WTC11 (cell line): ENCODE measurements at regions not wholly inside any gene's neighbourhood (a gene's known extent, or its start where the extent isn't known, plus 50 kb on each side); places are given as distances from the start of the nearest gene placed in this dataset.

Experiments used
- ATAC-seq: fragments of 200-7000 bp; cut with Tn5 transposase; 2 replicates; pipeline ENCODE4 v1.10.0; 2021; ENCODE audit warnings: mild to moderate bottlenecking, moderate library complexity
- CTCF ChIA-PET: fragments of 300-600 bp; sonication (Branson Sonifier 250); formaldehyde crosslinking; loops from one replicate; lab custom pipeline; 2021; ENCODE audit warnings: antibody characterized with exemption; lab: Charles Lee
- POLR2A ChIA-PET: fragments of 350-600 bp; sonication (Branson Sonifier 250); formaldehyde crosslinking; loops from one replicate; lab custom pipeline; 2021; ENCODE audit warnings: antibody characterized with exemption; lab: Charles Lee
- DNase-seq: peaks from one replicate; pipeline ENCODE4 v3.0.0; 2021; ENCODE audit warnings: low spot score
- H3K27ac Mint-ChIP-seq: 2 replicates; pipeline ENCODE4 v1.8.0; 2021; ENCODE audit warnings: mixed read lengths
- H3K27me3 Mint-ChIP-seq: 2 replicates; pipeline ENCODE4 v1.8.0; 2021; ENCODE audit warnings: low read depth, mild to moderate bottlenecking, moderate library complexity, mixed read lengths
- H3K36me3 Mint-ChIP-seq: 2 replicates; pipeline ENCODE4 v1.8.0; 2021; ENCODE audit warnings: mixed read lengths
- H3K4me1 Mint-ChIP-seq: 2 replicates; pipeline ENCODE4 v1.8.0; 2022; ENCODE audit warnings: mixed read lengths
- H3K4me3 Mint-ChIP-seq: 2 replicates; pipeline ENCODE4 v1.8.0; 2021; ENCODE audit warnings: mild to moderate bottlenecking, moderate library complexity, mixed read lengths
- H3K9me3 Mint-ChIP-seq: 2 replicates; pipeline ENCODE4 v1.8.0; 2021; ENCODE audit warnings: mixed read lengths
- AFF4 ChIP-seq: sonication (generic); formaldehyde crosslinking; IDR thresholded peaks from 2 replicates; pipeline ENCODE4 v1.8.1; 2023; ENCODE audit warnings: mild to moderate bottlenecking, missing genetic modification reagents, borderline replicate concordance
- ARID4B ChIP-seq: sonication (generic); formaldehyde crosslinking; IDR thresholded peaks from 2 replicates; pipeline ENCODE4 v1.8.0; 2023; ENCODE audit warnings: missing genetic modification reagents, mild to moderate bottlenecking, borderline replicate concordance
- ATF2 ChIP-seq: sonication (generic); formaldehyde crosslinking; IDR thresholded peaks from 2 replicates; pipeline ENCODE4 v1.8.1; 2022; ENCODE audit warnings: low read depth, missing genetic modification reagents, borderline replicate concordance
- CTCF ChIP-seq: fragments of 200-600 bp; IDR thresholded peaks from 2 replicates; pipeline ENCODE4 v1.8.0; 2022; ENCODE audit warnings: antibody characterized with exemption
- GRHL2 ChIP-seq: fragments of 250-450 bp; sonication (Bioruptor Pico); IDR thresholded peaks from 2 replicates; pipeline ENCODE4 v1.8.0; 2022; ENCODE audit warnings: mild to moderate bottlenecking, moderate library complexity; ENCODE audit not compliant: insufficient replicate concordance, severe bottlenecking
- JAZF1 ChIP-seq: fragments of 250-450 bp; sonication (Bioruptor Pico); IDR thresholded peaks from 2 replicates; pipeline ENCODE4 v1.9.0; 2021; ENCODE audit warnings: moderate library complexity, mild to moderate bottlenecking, inconsistent platforms
- KAT7 ChIP-seq: sonication (generic); formaldehyde crosslinking; IDR thresholded peaks from 2 replicates; pipeline ENCODE4 v1.8.1; 2023; ENCODE audit warnings: missing genetic modification reagents, mild to moderate bottlenecking, borderline replicate concordance
- NFE2L1 ChIP-seq: sonication (generic); formaldehyde crosslinking; IDR thresholded peaks from 2 replicates; pipeline ENCODE4 v1.8.1; 2023; ENCODE audit warnings: missing genetic modification reagents
- NR2C2 ChIP-seq: sonication (generic); formaldehyde crosslinking; IDR thresholded peaks from 2 replicates; pipeline ENCODE4 v1.8.0; 2022; ENCODE audit warnings: mild to moderate bottlenecking, missing genetic modification reagents
- OVOL2 ChIP-seq: fragments of 250-450 bp; sonication (Bioruptor Pico); IDR thresholded peaks from 2 replicates; pipeline ENCODE4 v1.9.0; 2021; ENCODE audit warnings: mild to moderate bottlenecking, borderline replicate concordance
- SMAD4 ChIP-seq: sonication (generic); formaldehyde crosslinking; IDR thresholded peaks from 2 replicates; pipeline ENCODE4 v1.8.0; 2022; ENCODE audit warnings: mild to moderate bottlenecking, missing genetic modification reagents
- SOX15 ChIP-seq: fragments of 250-450 bp; sonication (Bioruptor Pico); IDR thresholded peaks from 2 replicates; pipeline ENCODE4 v1.9.0; 2021; ENCODE audit warnings: mild to moderate bottlenecking
- SP1 ChIP-seq: sonication (generic); formaldehyde crosslinking; conservative IDR thresholded peaks from 2 replicates; pipeline ENCODE4 v1.8.1; 2022; ENCODE audit warnings: missing genetic modification reagents
- ZNF121 ChIP-seq: sonication (generic); formaldehyde crosslinking; IDR thresholded peaks from 2 replicates; pipeline ENCODE4 v1.8.0; 2023; ENCODE audit warnings: missing genetic modification reagents
- ZNF263 ChIP-seq: sonication (generic); formaldehyde crosslinking; IDR thresholded peaks from 2 replicates; pipeline ENCODE4 v1.8.1; 2022; ENCODE audit warnings: low read depth, mild to moderate bottlenecking, moderate library complexity, missing genetic modification reagents
- ZNF281 ChIP-seq: sonication (generic); formaldehyde crosslinking; IDR thresholded peaks from 2 replicates; pipeline ENCODE4 v1.8.0; 2023; ENCODE audit warnings: mild to moderate bottlenecking, missing genetic modification reagents
- ZNF416 ChIP-seq: fragments of 250-450 bp; sonication (Bioruptor Pico); IDR thresholded peaks from 2 replicates; pipeline ENCODE4 v1.9.0; 2021; ENCODE audit warnings: mild to moderate bottlenecking, inconsistent platforms
- ZNF512 ChIP-seq: sonication (generic); formaldehyde crosslinking; IDR thresholded peaks from 2 replicates; pipeline ENCODE4 v1.8.1; 2022; ENCODE audit warnings: missing genetic modification reagents, borderline replicate concordance

GRCh38 chr6:98323605-98324004 lies 510.8 kb upstream of the POU3F2 start:
- ATAC-seq = no peak
- no peak for TF ChIP-seq ZNF121 (CRISPR knock-in tag)
- TF ChIP-seq GRHL2 (CRISPR knock-in tag) = no peak
- TF ChIP-seq SMAD4 (CRISPR knock-in tag) = no peak
- no peak for TF ChIP-seq ARID4B (CRISPR knock-in tag)
- TF ChIP-seq JAZF1 (CRISPR knock-in tag) = no peak
- TF ChIP-seq AFF4 = no peak
- TF ChIP-seq NR2C2 (CRISPR knock-in tag) = no peak
- TF ChIP-seq SOX15 (CRISPR knock-in tag) = no peak
- no peak for DNase-seq
- H3K4me3 Mint-ChIP-seq = no peak overlapping the region
- ChIA-PET CTCF (no interaction called here), POLR2A (no interaction called here)
- H3K27me3 Mint-ChIP-seq = no peaks in the 10 kb centered on the region
- H3K36me3 Mint-ChIP-seq = no peaks in the 10 kb centered on the region
- H3K4me1 Mint-ChIP-seq = peaks cover 11% of the 10 kb centered on the region
- H3K9me3 Mint-ChIP-seq = no peaks in the 10 kb centered on the region; the same call in 1 of the 2 replicates
- no peak overlapping the region for H3K27ac Mint-ChIP-seq

- H3K36me3 Mint-ChIP-seq = no peaks in the 10 kb centered on the region
- H3K9me3 Mint-ChIP-seq = no peaks in the 10 kb centered on the region; the same call in 1 of the 2 replicates
- H3K27ac Mint-ChIP-seq = no peak overlapping the region
- no peak for DNase-seq
- H3K4me1 Mint-ChIP-seq = peaks cover 11% of the 10 kb centered on the region
- H3K27me3 Mint-ChIP-seq = no peaks in the 10 kb centered on the region
- CTCF ChIA-PET = interaction anchor here (0.6 kb wide), 1 partner anchor 1488 kb away, joined by 3 read pairs; no protein-coding TSS in a partner anchor
- no peak for ATAC-seq
- POLR2A ChIA-PET = no interaction called here
- no peak overlapping the region for H3K4me3 Mint-ChIP-seq
- TF ChIP-seq ZNF416 (CRISPR knock-in tag) (no peak), GRHL2 (CRISPR knock-in tag) (no peak), SP1 (no peak), ATF2 (CRISPR knock-in tag) (no peak), ZNF263 (CRISPR knock-in tag) (no peak), KAT7 (CRISPR knock-in tag) (no peak), ZNF512 (no peak), NFE2L1 (CRISPR knock-in tag) (no peak), ZNF281 (CRISPR knock-in tag) (no peak), CTCF (no peak), OVOL2 (CRISPR knock-in tag) (no peak)
Measured at GRCh38 chr6:98324446-98324845, 509.9 kb upstream of the POU3F2 start.
